Activated T-cell treated with anti-CD3 and anti-CD28 coated beads, Interleukin-2, amount 50 U/mL, for 72 hours (primary cell): ENCODE measurements at regions not wholly inside any gene's neighbourhood (a gene's known extent, or its start where the extent isn't known, plus 50 kb on each side); places are given as distances from the start of the nearest gene placed in this dataset.
A peak's percentile ranks its signal among the peaks of the same experiment; 100 is the strongest.

Experiments used
- ATAC-seq, 2 donors: fragments of 150-1000 bp; cut with Tn5 transposase; replicated peaks in 1 of 2; 2 replicates each; pipeline ENCODE4 v1.10.0; 2021; ENCODE audit warnings: moderate library complexity in 2 of 2, mild to moderate bottlenecking in 1 of 2
- DNase-seq, 2 donors: peaks; one replicate each; pipeline ENCODE4 v3.0.0; 2021 to 2022; ENCODE audit warnings: mixed read lengths in 1 of 2
- H3K27ac Mint-ChIP-seq: one replicate; pipeline ENCODE4 v1.8.0; 2022; ENCODE audit warnings: mild to moderate bottlenecking, moderate library complexity, mixed read lengths
- H3K27me3 Mint-ChIP-seq: one replicate; pipeline ENCODE4 v1.8.0; 2022; ENCODE audit warnings: low read depth, mixed read lengths
- H3K36me3 Mint-ChIP-seq, 2 donors: one replicate each; pipeline ENCODE4 v1.8.0; 2022; ENCODE audit warnings: mixed read lengths in 2 of 2, mild to moderate bottlenecking in 1 of 2; ENCODE audit not compliant: insufficient read depth in 2 of 2
- H3K4me1 Mint-ChIP-seq: one replicate; pipeline ENCODE4 v1.8.0; 2022; ENCODE audit warnings: low read depth, mixed read lengths
- H3K4me3 Mint-ChIP-seq, 2 donors: one replicate each; pipeline ENCODE4 v1.8.0; 2022; ENCODE audit warnings: mild to moderate bottlenecking in 2 of 2, mixed read lengths in 2 of 2, moderate library complexity in 2 of 2
- H3K9me3 Mint-ChIP-seq, 2 donors: one replicate each; pipeline ENCODE4 v1.8.0; 2022; ENCODE audit warnings: mixed read lengths in 2 of 2

DNA sequence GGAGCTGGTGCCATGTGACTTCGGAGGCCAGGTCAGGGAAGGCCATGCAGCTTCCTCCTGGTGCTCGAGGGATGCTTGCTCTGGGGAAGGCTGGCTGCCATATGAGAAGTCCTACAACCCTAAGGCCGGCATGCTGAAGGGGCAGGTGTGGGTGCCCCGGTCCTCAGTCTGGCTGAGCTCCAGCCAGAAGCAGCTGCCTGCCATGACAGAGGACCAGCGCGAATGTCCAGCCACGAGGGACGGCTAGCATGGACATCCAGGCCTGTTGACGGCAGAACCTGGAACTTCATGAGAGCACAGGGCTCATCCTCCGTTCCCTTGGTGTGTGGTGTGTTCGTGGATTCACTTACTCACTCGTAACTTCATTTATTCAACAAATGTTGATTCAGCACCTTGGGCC lies 140.6 kb downstream of the IRF8 start:
- no peaks in the 10 kb centered on the region for H3K36me3 Mint-ChIP-seq
- no peak overlapping the region for H3K27ac Mint-ChIP-seq
- H3K9me3 Mint-ChIP-seq = no peaks in the 10 kb centered on the region
- no peak for ATAC-seq
- H3K27me3 Mint-ChIP-seq = peaks cover 21% of the 10 kb centered on the region
- peaks cover 5% of the 10 kb centered on the region for H3K4me1 Mint-ChIP-seq
- DNase-seq = no peak
- no peak overlapping the region for H3K4me3 Mint-ChIP-seq

DNA sequence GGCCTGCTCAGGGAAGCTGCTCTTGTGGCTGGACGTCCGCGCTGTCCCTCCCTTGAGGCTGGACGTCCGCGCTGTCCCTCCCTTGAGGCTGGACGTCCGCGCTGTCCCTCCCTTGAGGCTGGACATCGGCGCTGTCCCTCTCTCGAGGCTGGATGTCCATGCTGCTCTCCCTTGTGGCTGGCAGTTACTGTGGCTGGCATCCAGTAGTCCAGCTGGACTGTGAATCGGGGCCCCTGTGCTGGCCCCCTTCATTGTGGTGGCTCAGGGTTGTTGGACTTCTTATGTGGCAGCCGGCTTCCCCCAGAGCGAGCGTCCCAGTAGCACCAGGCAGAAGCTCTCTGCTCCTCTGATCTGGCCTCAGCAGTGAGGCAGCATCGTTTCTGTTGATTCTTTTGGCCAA lies 141.5 kb downstream of the IRF8 start:
- no peaks in the 10 kb centered on the region for H3K36me3 Mint-ChIP-seq
- H3K27ac Mint-ChIP-seq = no peak overlapping the region
- ATAC-seq = no peak
- no peak overlapping the region for H3K4me3 Mint-ChIP-seq
- H3K27me3 Mint-ChIP-seq = peaks cover 16% of the 10 kb centered on the region
- no peak for DNase-seq
- H3K4me1 Mint-ChIP-seq = peaks cover 14% of the 10 kb centered on the region
- no peaks in the 10 kb centered on the region for H3K9me3 Mint-ChIP-seq

DNA sequence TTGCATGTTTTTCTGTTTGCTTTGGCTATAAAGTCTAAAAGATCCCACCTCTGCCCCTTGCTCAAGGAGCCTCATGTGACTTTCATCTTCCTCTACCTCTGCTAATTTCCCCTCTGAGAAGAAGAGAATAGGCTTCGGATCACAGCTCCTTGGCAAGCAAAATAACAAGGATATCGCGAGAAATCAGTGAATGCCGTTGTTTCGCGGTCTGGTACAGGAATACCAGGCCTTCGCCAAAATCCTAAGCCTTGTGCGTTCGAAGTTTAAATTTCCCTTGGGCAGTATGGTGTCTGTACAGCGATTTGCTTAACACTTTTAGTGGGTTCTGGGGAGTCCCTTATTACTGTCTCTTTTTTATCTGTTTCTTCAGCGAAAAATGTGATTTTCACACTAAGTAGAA lies 142.3 kb downstream of the IRF8 start:
- no peaks in the 10 kb centered on the region for H3K36me3 Mint-ChIP-seq
- H3K4me1 Mint-ChIP-seq = peaks cover 17% of the 10 kb centered on the region
- DNase-seq = no peak
- H3K4me3 Mint-ChIP-seq = no peak overlapping the region
- no peak for ATAC-seq
- H3K27ac Mint-ChIP-seq = no peak overlapping the region
- peaks cover 19% of the 10 kb centered on the region for H3K27me3 Mint-ChIP-seq
- no peaks in the 10 kb centered on the region for H3K9me3 Mint-ChIP-seq

GRCh38 chr16:86041807-86042206 lies 142.8 kb downstream of the IRF8 start:
- H3K27ac Mint-ChIP-seq = no peak overlapping the region
- no peaks in the 10 kb centered on the region for H3K36me3 Mint-ChIP-seq
- peaks cover 17% of the 10 kb centered on the region for H3K4me1 Mint-ChIP-seq
- no peak overlapping the region for H3K4me3 Mint-ChIP-seq
- peaks cover 25% of the 10 kb centered on the region for H3K27me3 Mint-ChIP-seq
- ATAC-seq (no peak), DNase-seq (no peak)
- no peaks in the 10 kb centered on the region for H3K9me3 Mint-ChIP-seq

GRCh38 chr16:86042393-86042792 lies 143.4 kb downstream of the IRF8 start:
- Mint-ChIP-seq H3K4me1 (peaks cover 17% of the 10 kb centered on the region), H3K27me3 (peaks cover 31% of the 10 kb centered on the region), H3K9me3 (no peaks in the 10 kb centered on the region), H3K27ac (no peak overlapping the region), H3K4me3 (no peak overlapping the region), H3K36me3 (no peaks in the 10 kb centered on the region)
- ATAC-seq = no peak
- no peak for DNase-seq

DNA sequence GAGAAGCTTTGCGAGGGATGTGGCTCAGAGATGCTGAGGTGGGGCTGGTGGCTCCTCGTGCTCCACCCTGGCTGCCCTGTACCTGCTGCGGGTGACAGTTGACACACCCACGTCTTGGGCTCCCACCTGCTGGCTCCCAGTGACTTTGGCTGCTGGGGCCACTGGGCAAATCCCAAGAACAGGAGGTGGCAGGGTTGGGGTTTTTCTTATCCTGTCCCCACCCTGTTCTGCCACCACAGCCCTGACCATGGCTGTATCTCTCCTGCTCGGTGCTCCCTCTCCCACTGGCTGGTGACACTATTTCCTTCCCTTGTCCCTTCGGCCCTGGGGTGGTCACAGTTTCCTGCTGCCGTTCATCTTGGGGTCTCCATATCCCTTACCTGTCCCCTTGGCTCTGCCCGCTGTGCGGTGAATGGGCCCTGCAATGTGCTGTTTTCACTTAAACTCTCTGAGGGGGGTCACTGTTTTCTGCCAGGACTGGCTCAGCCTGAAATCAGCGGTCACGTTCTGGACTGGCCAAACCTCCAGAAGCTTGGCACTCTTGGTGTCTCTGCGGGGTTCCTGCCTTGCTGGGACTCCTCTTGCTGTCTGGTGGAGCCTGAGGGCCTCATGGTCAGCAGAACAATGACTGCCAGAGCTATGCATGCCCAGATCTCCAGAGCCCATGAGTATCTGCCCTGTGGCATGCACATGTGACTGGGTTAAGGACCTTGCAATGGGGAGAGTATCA lies 144.2 kb downstream of the IRF8 start:
- H3K9me3 Mint-ChIP-seq = no peaks in the 10 kb centered on the region
- peaks cover 17% of the 10 kb centered on the region for H3K4me1 Mint-ChIP-seq
- no peak overlapping the region for H3K4me3 Mint-ChIP-seq
- peaks cover 39% of the 10 kb centered on the region for H3K27me3 Mint-ChIP-seq
- DNase-seq (no peak), ATAC-seq (no peak)
- H3K27ac Mint-ChIP-seq = no peak overlapping the region
- H3K36me3 Mint-ChIP-seq = no peaks in the 10 kb centered on the region

GRCh38 chr16:86044241-86044671 lies 145.3 kb downstream of the IRF8 start:
- Mint-ChIP-seq H3K36me3 (no peaks in the 10 kb centered on the region), H3K4me3 (no peak overlapping the region), H3K9me3 (no peaks in the 10 kb centered on the region), H3K27me3 (peaks cover 50% of the 10 kb centered on the region), H3K4me1 (peaks cover 17% of the 10 kb centered on the region), H3K27ac (no peak overlapping the region)
- DNase-seq (peak; percentile 57 to 65), ATAC-seq (peak in 1 of 2 donors; percentile 39)

DNA sequence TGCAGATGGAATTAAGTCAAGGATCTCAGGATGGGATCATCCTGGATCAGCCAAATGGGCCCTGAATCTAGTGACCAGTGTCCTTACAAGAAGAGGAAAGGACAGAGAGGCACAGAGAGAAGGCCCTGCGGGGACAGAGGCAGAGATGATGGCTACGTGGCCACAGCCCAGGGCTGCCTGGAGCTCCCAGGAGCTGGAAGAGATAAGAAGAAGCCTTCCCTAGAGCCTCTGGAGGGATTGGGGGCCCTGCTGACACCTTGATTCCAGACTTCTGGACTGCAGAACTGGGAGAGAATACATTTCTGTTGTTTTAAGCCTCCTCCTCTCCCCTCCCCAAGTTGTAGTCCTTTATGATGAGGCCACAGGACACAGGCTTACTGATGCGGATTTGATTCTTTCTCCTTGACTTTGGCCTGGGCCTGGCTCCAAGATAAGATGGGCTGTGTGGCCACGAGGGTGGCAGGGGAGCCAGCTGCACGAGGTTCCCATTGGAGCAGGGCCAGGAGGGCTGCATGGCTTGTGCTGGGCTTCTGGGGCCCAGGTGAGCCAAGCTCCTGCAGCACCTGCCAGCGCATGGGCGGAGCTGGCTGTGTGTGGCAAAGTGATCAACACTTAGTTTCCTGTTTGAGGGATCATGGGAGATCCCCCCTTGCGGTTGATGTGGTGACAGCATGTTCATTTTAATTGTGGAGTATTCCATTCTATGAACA lies 146.1 kb downstream of the IRF8 start:
- DNase-seq (peak; percentile 32 to 38), ATAC-seq (peak; percentile 53 to 56)
- H3K4me3 Mint-ChIP-seq = no peak overlapping the region
- no peaks in the 10 kb centered on the region for H3K36me3 Mint-ChIP-seq
- no peak overlapping the region for H3K27ac Mint-ChIP-seq
- H3K4me1 Mint-ChIP-seq = peaks cover 17% of the 10 kb centered on the region
- peaks cover 52% of the 10 kb centered on the region for H3K27me3 Mint-ChIP-seq
- H3K9me3 Mint-ChIP-seq = no peaks in the 10 kb centered on the region

DNA sequence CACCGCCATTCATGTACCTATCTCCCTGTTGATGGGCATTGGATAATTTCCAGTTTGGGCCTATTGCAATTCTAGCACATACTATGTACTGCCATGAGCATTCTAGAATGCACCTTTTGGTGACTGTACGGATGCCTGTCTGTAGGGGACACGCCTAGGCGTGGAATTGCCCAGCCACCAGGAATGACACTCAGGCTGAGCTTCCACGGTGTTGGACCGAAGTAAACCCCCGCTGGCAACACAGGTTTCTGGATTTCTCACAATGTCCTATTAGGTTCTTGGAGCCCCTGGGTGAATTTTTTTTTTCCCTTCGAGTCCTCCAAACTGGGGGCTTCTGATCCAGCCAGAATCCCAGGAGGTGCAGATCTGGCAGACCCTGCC lies 146.6 kb downstream of the IRF8 start:
- Mint-ChIP-seq H3K27me3 (peaks cover 50% of the 10 kb centered on the region), H3K9me3 (no peaks in the 10 kb centered on the region), H3K36me3 (no peaks in the 10 kb centered on the region), H3K4me3 (no peak overlapping the region), H3K27ac (no peak overlapping the region), H3K4me1 (peaks cover 17% of the 10 kb centered on the region)
- DNase-seq (no peak), ATAC-seq (no peak)

GRCh38 chr16:86046026-86046425 lies 147.1 kb downstream of the IRF8 start:
- H3K4me1 Mint-ChIP-seq = peaks cover 17% of the 10 kb centered on the region
- no peaks in the 10 kb centered on the region for H3K36me3 Mint-ChIP-seq
- H3K4me3 Mint-ChIP-seq = no peak overlapping the region
- no peak for ATAC-seq
- H3K9me3 Mint-ChIP-seq = no peaks in the 10 kb centered on the region
- no peak overlapping the region for H3K27ac Mint-ChIP-seq
- peaks cover 46% of the 10 kb centered on the region for H3K27me3 Mint-ChIP-seq
- DNase-seq = no peak

DNA sequence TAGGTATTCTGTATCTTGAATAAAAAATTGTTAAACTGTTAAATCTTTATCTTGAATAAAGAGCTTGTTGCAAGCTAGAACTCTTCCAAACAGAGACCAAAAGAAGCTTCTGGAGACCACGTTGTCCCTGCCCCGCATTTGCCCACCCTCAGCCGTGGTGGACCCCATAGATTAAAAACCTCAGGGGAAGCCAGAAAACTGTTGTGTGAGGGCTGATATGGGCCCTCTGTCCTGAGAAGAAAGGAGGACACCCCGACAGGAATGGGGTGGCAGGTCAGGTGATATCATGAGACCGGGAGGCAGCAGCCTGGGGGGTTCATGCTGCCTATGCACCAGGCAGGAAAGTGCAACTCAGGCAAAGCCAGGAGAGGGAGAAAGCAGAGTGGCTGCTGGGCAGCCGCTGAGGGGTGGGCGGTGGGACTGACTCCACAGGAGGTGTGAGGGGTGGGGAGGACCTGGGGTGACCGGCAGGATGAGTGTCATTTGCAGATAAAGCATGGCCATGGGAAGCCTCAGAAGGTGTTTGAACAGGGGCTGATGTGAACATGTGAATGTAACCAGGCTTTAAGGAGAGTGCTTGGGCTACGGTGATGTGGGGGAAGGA lies 147.8 kb downstream of the IRF8 start:
- Mint-ChIP-seq H3K4me1 (peaks cover 17% of the 10 kb centered on the region), H3K36me3 (no peaks in the 10 kb centered on the region), H3K4me3 (no peak overlapping the region), H3K9me3 (no peaks in the 10 kb centered on the region), H3K27ac (no peak overlapping the region), H3K27me3 (peaks cover 42% of the 10 kb centered on the region)
- DNase-seq (no peak), ATAC-seq (no peak)

GRCh38 chr16:86048221-86048620 lies 149.3 kb downstream of the IRF8 start:
- H3K27ac Mint-ChIP-seq = no peak overlapping the region
- H3K4me3 Mint-ChIP-seq = no peak overlapping the region
- H3K27me3 Mint-ChIP-seq = peaks cover 40% of the 10 kb centered on the region

GRCh38 chr16:86048882-86049585 lies 150.1 kb downstream of the IRF8 start:
- Mint-ChIP-seq H3K27me3 (peaks cover 37% of the 10 kb centered on the region), H3K4me1 (peaks cover 17% of the 10 kb centered on the region), H3K9me3 (no peaks in the 10 kb centered on the region), H3K36me3 (no peaks in the 10 kb centered on the region), H3K27ac (no peak overlapping the region), H3K4me3 (no peak overlapping the region)
- no peak for ATAC-seq
- DNase-seq = no peak

More at GRCh38 chr16:86048221-86048620, 149.3 kb downstream of the IRF8 start:
- no peaks in the 10 kb centered on the region for H3K9me3 Mint-ChIP-seq
- no peak for DNase-seq
- H3K4me1 Mint-ChIP-seq = peaks cover 17% of the 10 kb centered on the region
- no peak for ATAC-seq
- H3K36me3 Mint-ChIP-seq = no peaks in the 10 kb centered on the region
